Peyer's patch (tissue), 4 donors: ENCODE measurements at regions not wholly inside any gene's neighbourhood (a gene's known extent, or its start where the extent isn't known, plus 50 kb on each side); places are given as distances from the start of the nearest gene placed in this dataset.

ENCODE experiments used
- CTCF ChIP-seq, 6 experiments: fragments of 450-650 bp in 4 of 6; fragments of 200-600 bp in 2 of 6; sonication (generic) in 1 of 6; IDR thresholded peaks; one replicate each; pipeline ENCODE4 v1.5.1; 2017 to 2019; ENCODE audit warnings: antibody characterized with exemption in 6 of 6, mild to moderate bottlenecking in 3 of 6, moderate library complexity in 1 of 6
- POLR2A ChIP-seq, 2 donors: fragments of 450-650 bp; IDR thresholded peaks; one replicate each; pipeline ENCODE4 v1.5.1; 2017; ENCODE audit warnings: antibody characterized with exemption in 2 of 2, mild to moderate bottlenecking in 2 of 2, moderate library complexity in 2 of 2

GRCh38 chr12:67430708-67431335 is 161.7 kb downstream of the CAND1 start:
- TF ChIP-seq CTCF (IDR thresholded peaks at IDR 0.05) = no peak
- no peak for TF ChIP-seq POLR2A (IDR thresholded peaks at IDR 0.05)
